HepG2 (cell line): ENCODE measurements at regions not wholly inside any gene's neighbourhood (a gene's known extent, or its start where the extent isn't known, plus 50 kb on each side); places are given as distances from the start of the nearest gene placed in this dataset.

ENCODE experiments used
- ATAC-seq: fragments of 200-7000 bp; cut with Tn5 transposase; 3 replicates; pipeline ENCODE4 v1.9.1; 2020; ENCODE audit warnings: mild to moderate bottlenecking, moderate library complexity
- BruUV-seq: library from RNA; stranded (reverse); fragments of 400-500 nt; replicated peaks from 2 replicates; lab custom pipeline; 2021; lab: Mats Ljungman, UMichigan
- CTCF ChIA-PET: fragments of 300-600 bp; formaldehyde crosslinking; extraction: SDS; loops from one replicate; lab custom pipeline; 2021; ENCODE audit warnings: low total read pairs, inconsistent platforms, low intra/inter-chr PET ratio; lab: Yijun Ruan, JAX
- POLR2A ChIA-PET: fragments of 350-600 bp; sonication (Branson Sonifier 250); formaldehyde crosslinking; loops from one replicate; lab custom pipeline; 2020; ENCODE audit warnings: antibody characterized with exemption, inconsistent platforms; lab: Yijun Ruan, JAX
- DNase-seq: peaks from one replicate; pipeline ENCODE4 v3.0.0-alpha.2; 2015; ENCODE audit warnings: low spot score
- FAIRE-seq: peaks from 3 replicates; lab custom pipeline; 2011; peaks lifted over from hg19 to GRCh38; lab: Jason Lieb, UNC
- H2AFZ ChIP-seq: one replicate; pipeline ENCODE4 v1.6.1; 2011; ENCODE audit warnings: low read length, inconsistent platforms
- H3K27ac ChIP-seq: fragments of 300-600 bp; 3 replicates; pipeline ENCODE4 v1.8.0; 2011; ENCODE audit warnings: mixed run types, mild to moderate bottlenecking, mixed read lengths, low read length, inconsistent platforms; ENCODE audit not compliant: insufficient read depth; ENCODE audit errors: extremely low read length
- H3K27me3 ChIP-seq, 2 experiments: fragments of 200-600 bp in 1 of 2; 2 replicates in 1 of 2; 3 replicates in 1 of 2; pipeline versions ENCODE4 v1.6.0 to v1.8.0; 2011; ENCODE audit warnings: low read length in 2 of 2, mild to moderate bottlenecking in 2 of 2, moderate library complexity in 2 of 2, inconsistent platforms in 1 of 2; ENCODE audit not compliant: insufficient read depth in 2 of 2, control insufficient read depth in 1 of 2
- H3K36me3 ChIP-seq, 2 experiments: fragments of 200-600 bp in 1 of 2; replicated peaks in 1 of 2; 2 replicates in 1 of 2; 3 replicates in 1 of 2; pipeline versions ENCODE4 v1.5.1 to v1.8.0; 2011; ENCODE audit warnings: low read length in 2 of 2, inconsistent platforms in 1 of 2; ENCODE audit not compliant: insufficient read depth in 2 of 2, control insufficient read depth in 1 of 2
- H3K4me1 ChIP-seq: 2 replicates; pipeline ENCODE4 v1.5.1; 2012; ENCODE audit warnings: low read length, inconsistent platforms; ENCODE audit not compliant: insufficient read depth
- H3K4me2 ChIP-seq: 2 replicates; pipeline ENCODE4 v1.6.0; 2011; ENCODE audit warnings: low read depth, low read length, inconsistent platforms
- H3K4me3 ChIP-seq, 3 experiments: fragments of 200-600 bp in 1 of 3; sonication (generic), shearing (Covaris generic) in 1 of 3; replicated peaks in 1 of 3; 2 replicates each; pipeline ENCODE4 v1.5.1; 2011 to 2016; ENCODE audit warnings: low read length in 3 of 3, inconsistent platforms in 2 of 3, low read depth in 2 of 3, mild to moderate bottlenecking in 2 of 3, control low read depth in 1 of 3, mixed read lengths in 1 of 3; ENCODE audit not compliant: insufficient read depth in 1 of 3
- H3K79me2 ChIP-seq: one replicate; pipeline ENCODE4 v1.6.1; 2011; ENCODE audit warnings: low read length, inconsistent platforms; ENCODE audit not compliant: insufficient read depth
- H3K9ac ChIP-seq: 2 replicates; pipeline ENCODE4 v1.6.0; 2011; ENCODE audit warnings: mild to moderate bottlenecking, low read depth, low read length, inconsistent platforms; ENCODE audit not compliant: insufficient read depth
- H3K9me3 ChIP-seq: 2 replicates; pipeline ENCODE4 v1.5.1; 2012; ENCODE audit warnings: mild to moderate bottlenecking, low read length
- H4K20me1 ChIP-seq: 2 replicates; pipeline ENCODE4 v1.6.0; 2011; ENCODE audit warnings: inconsistent platforms, mild to moderate bottlenecking, low read length, moderate library complexity; ENCODE audit not compliant: insufficient read depth
- DR1 ChIP-seq: sonication (generic); formaldehyde crosslinking; IDR thresholded peaks from 2 replicates; pipeline ENCODE4 v1.8.0; 2021; ENCODE audit warnings: mild to moderate bottlenecking, missing genetic modification reagents, inconsistent platforms
- TCF12 ChIP-seq, 2 experiments: fragments of 450-650 bp in 1 of 2; sonication (generic) in 1 of 2; formaldehyde crosslinking in 1 of 2; IDR thresholded peaks; 2 replicates each; pipeline versions ENCODE4 v1.6.1 to v1.8.0; 2017 to 2022; ENCODE audit warnings: antibody characterized with exemption in 1 of 2, mild to moderate bottlenecking in 1 of 2, missing genetic modification reagents in 1 of 2, moderate library complexity in 1 of 2
- ZNF180 ChIP-seq: sonication (generic); formaldehyde crosslinking; IDR thresholded peaks from 2 replicates; pipeline ENCODE4 v1.4.0; 2020; ENCODE audit warnings: low read depth, missing genetic modification reagents, borderline replicate concordance
- WGBS: methylation state at CpG from one replicate; pipeline ENCODE4 v1.1.6; 2017; ENCODE audit warnings: low lambda C conversion rate; 5-methylcytosine and 5-hydroxymethylcytosine counted together
- in situ Hi-C: cut with HindIII; loops from 2 replicates; pipeline ENCODE4 v1.10.0; 2017; ENCODE audit warnings: low pct_unique_long_range_greater_than_20kb; ENCODE audit not compliant: extremely low pct_ligation_motif_present
- intact Hi-C: fragments of 100-400 bp; cut with micrococcal nuclease; formaldehyde crosslinking; loops from one replicate; pipeline ENCODE4 v1.10.0; 2022; ENCODE audit not compliant: unreplicated experiment
- TF ChIP-seq, protein P1 (sequence below): sonication (generic); formaldehyde crosslinking; IDR thresholded peaks from 2 replicates; pipeline ENCODE4 v1.9.0; 2021; ENCODE audit warnings: missing genetic modification reagents, mild to moderate bottlenecking, borderline replicate concordance
- TF ChIP-seq, protein P2 (sequence below): sonication (generic); formaldehyde crosslinking; conservative IDR thresholded peaks from 2 replicates; pipeline ENCODE4 v1.4.0; 2020; ENCODE audit warnings: mild to moderate bottlenecking, missing genetic modification reagents, moderate library complexity
- TF ChIP-seq, protein P3 (sequence below): sonication (generic); formaldehyde crosslinking; conservative IDR thresholded peaks from 2 replicates; pipeline ENCODE4 v1.8.0; 2022; ENCODE audit warnings: missing genetic modification reagents

DNA sequence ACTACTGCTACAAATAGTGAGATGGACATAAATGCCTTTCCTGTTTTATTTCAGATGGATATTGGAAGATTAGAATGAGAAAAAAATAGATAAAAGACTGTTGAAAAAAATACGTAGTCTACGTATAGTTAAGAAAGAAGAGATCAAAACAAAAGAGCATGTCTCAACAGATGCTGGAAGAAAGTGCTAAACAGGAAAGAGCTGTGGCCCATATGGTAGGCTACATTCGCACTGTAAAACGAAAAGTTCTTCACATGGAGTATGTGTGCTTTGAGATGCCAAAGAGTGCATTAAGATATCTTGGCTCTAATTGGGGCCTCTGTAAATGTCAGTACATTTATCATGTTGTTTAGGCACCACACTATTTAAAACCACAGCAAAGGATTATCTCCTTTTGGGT is 741.7 kb downstream of the LTN1 start:
- WGBS, result 83% methylated on average over 4 of the region's 4 CpGs
- peaks cover 64% of the 10 kb centered on the region for H3K9me3 ChIP-seq
- POLR2A ChIA-PET, result no interaction called here
- H3K79me2 ChIP-seq, result no peaks in the 10 kb centered on the region
- H4K20me1 ChIP-seq, result no peaks in the 10 kb centered on the region
- in situ Hi-C loops, result no loop called here
- H3K36me3 ChIP-seq, result no peaks in the 10 kb centered on the region
- no peak overlapping the region for H3K27ac ChIP-seq
- no peaks in the 10 kb centered on the region for H3K27me3 ChIP-seq
- CTCF ChIA-PET, result no interaction called here
- TF ChIP-seq TCF12 (IDR thresholded peaks at IDR 0.05) (no peak), TCF12 (CRISPR knock-in tag; IDR thresholded peaks at IDR 0.05) (no peak)
- intact Hi-C loops, result no loop called here
- H3K4me3 ChIP-seq, result no peak overlapping the region
- BruUV-seq, result no TSS peak
- DNase-seq (no peak), ATAC-seq (no peak), FAIRE-seq (no peak)
- H3K4me2 ChIP-seq, result no peak overlapping the region
- peaks cover 13% of the 10 kb centered on the region for H3K4me1 ChIP-seq
- H3K9ac ChIP-seq, result no peak overlapping the region
- H2AFZ ChIP-seq, result no peak overlapping the region

DNA sequence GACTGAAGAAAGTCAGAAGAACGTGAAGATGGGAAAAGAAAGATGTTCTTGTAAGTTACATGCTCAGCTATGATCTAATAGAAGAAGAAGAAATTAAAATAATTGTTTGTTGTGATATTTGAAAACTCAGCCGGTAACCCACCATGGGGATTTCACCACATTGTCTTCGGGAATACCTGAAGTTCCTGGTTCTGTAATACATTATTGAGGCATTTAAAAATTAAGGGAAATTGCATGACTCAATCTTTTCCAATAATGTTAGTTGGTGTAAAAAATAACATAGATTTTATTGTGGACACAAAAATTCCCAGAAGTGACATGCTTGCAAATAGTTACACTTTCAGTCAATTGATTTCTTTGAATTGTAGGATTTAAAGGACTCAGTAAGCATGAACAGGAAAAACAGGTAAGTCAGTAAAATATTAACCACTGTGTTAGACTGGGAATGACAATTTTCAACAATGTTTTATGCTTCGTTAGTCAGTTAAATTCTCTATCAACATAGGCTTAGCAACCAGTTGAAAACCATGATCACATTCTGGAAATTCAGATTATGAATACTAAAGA is 745.1 kb downstream of the LTN1 start:
- POLR2A ChIA-PET, result no interaction called here
- intact Hi-C loops (no loop called here), in situ Hi-C loops (no loop called here)
- Histone ChIP-seq H2AFZ (no peak overlapping the region), H3K4me3 (no peak overlapping the region), H3K27ac (no peak overlapping the region), H3K27me3 (no peaks in the 10 kb centered on the region), H3K4me2 (no peak overlapping the region), H3K79me2 (no peaks in the 10 kb centered on the region), H3K4me1 (no peaks in the 10 kb centered on the region), H3K36me3 (no peaks in the 10 kb centered on the region), H3K9ac (no peak overlapping the region), H3K9me3 (peaks cover 60% of the 10 kb centered on the region), H4K20me1 (no peaks in the 10 kb centered on the region)
- TF ChIP-seq DR1 (no peak), ZNF180 (no peak)
- TF ChIP-seq, protein P1, sequence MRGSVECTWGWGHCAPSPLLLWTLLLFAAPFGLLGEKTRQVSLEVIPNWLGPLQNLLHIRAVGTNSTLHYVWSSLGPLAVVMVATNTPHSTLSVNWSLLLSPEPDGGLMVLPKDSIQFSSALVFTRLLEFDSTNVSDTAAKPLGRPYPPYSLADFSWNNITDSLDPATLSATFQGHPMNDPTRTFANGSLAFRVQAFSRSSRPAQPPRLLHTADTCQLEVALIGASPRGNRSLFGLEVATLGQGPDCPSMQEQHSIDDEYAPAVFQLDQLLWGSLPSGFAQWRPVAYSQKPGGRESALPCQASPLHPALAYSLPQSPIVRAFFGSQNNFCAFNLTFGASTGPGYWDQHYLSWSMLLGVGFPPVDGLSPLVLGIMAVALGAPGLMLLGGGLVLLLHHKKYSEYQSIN (CRISPR knock-in tag), result no peak
- TF ChIP-seq, protein P2, sequence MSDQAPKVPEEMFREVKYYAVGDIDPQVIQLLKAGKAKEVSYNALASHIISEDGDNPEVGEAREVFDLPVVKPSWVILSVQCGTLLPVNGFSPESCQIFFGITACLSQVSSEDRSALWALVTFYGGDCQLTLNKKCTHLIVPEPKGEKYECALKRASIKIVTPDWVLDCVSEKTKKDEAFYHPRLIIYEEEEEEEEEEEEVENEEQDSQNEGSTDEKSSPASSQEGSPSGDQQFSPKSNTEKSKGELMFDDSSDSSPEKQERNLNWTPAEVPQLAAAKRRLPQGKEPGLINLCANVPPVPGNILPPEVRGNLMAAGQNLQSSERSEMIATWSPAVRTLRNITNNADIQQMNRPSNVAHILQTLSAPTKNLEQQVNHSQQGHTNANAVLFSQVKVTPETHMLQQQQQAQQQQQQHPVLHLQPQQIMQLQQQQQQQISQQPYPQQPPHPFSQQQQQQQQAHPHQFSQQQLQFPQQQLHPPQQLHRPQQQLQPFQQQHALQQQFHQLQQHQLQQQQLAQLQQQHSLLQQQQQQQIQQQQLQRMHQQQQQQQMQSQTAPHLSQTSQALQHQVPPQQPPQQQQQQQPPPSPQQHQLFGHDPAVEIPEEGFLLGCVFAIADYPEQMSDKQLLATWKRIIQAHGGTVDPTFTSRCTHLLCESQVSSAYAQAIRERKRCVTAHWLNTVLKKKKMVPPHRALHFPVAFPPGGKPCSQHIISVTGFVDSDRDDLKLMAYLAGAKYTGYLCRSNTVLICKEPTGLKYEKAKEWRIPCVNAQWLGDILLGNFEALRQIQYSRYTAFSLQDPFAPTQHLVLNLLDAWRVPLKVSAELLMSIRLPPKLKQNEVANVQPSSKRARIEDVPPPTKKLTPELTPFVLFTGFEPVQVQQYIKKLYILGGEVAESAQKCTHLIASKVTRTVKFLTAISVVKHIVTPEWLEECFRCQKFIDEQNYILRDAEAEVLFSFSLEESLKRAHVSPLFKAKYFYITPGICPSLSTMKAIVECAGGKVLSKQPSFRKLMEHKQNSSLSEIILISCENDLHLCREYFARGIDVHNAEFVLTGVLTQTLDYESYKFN, result 0 out of 2 replicates have a peak, but pooled peaks have one; percentile 16
- TF ChIP-seq, protein P3, sequence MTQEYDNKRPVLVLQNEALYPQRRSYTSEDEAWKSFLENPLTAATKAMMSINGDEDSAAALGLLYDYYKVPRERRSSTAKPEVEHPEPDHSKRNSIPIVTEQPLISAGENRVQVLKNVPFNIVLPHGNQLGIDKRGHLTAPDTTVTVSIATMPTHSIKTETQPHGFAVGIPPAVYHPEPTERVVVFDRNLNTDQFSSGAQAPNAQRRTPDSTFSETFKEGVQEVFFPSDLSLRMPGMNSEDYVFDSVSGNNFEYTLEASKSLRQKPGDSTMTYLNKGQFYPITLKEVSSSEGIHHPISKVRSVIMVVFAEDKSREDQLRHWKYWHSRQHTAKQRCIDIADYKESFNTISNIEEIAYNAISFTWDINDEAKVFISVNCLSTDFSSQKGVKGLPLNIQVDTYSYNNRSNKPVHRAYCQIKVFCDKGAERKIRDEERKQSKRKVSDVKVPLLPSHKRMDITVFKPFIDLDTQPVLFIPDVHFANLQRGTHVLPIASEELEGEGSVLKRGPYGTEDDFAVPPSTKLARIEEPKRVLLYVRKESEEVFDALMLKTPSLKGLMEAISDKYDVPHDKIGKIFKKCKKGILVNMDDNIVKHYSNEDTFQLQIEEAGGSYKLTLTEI (CRISPR knock-in tag), result no peak
- CTCF ChIA-PET, result no interaction called here
- no TSS peak for BruUV-seq
- FAIRE-seq (no peak), DNase-seq (no peak), ATAC-seq (no peak)
- WGBS, result 38% methylated on average over 4 of the region's 4 CpGs
